ENCODE measurements at regions not wholly inside any gene's neighbourhood (a gene's known extent, or its start where the extent isn't known, plus 50 kb on each side); places are given as distances from the start of the nearest gene placed in this dataset.

GRCh38 chr6:91877994-91878393 is 1291.1 kb upstream of the MAP3K7 start:
- Histone ChIP-seq H4K20me1 (ENCODE audit: control insufficient read depth, insufficient read depth) (no peaks in the 10 kb centered on the region), H3K9ac (ENCODE audit: control insufficient read depth, insufficient read depth, low read length) (no peak overlapping the region), H3K27me3 (replicated peaks in 1 of 2; ENCODE audit: control insufficient read depth in 2 of 2, insufficient read depth in 2 of 2, low read length in 1 of 2) (no peaks in the 10 kb centered on the region), H3K79me2 (ENCODE audit: control insufficient read depth, insufficient read depth, low read length) (no peaks in the 10 kb centered on the region), H3K27ac (ENCODE audit: control insufficient read depth, insufficient read depth) (no peak overlapping the region), H3K4me3 (no peak overlapping the region), H3K4me1 (ENCODE audit: control insufficient read depth, insufficient read depth, low read length) (no peaks in the 10 kb centered on the region), H3K36me3 (ENCODE audit: control insufficient read depth in 2 of 2, insufficient read depth in 2 of 2, low read length in 1 of 2) (no peaks in the 10 kb centered on the region), H3K9me3 (replicated peaks; ENCODE audit: control insufficient read depth, insufficient read depth, low read length) (no peaks in the 10 kb centered on the region), H3K4me2 (ENCODE audit: control insufficient read depth, insufficient read depth) (no peak overlapping the region), H2AFZ (ENCODE audit: control insufficient read depth, low read depth, low read length) (no peak overlapping the region)
- ChIA-PET RAD21 (ENCODE audit: unreplicated experiment) (no interaction called here), CTCF (no interaction called here), SMC1A (ENCODE audit: uncharacterized antibody, unreplicated experiment) (no interaction called here), POLR2A (no interaction called here)
- no TSS peak for BruUV-seq (replicated peaks)
- no peak for FAIRE-seq
- in situ Hi-C loops (cut with MboI), result no loop called here
- intact Hi-C loops (cut with micrococcal nuclease; ENCODE audit: unreplicated experiment), result no loop called here
- no peak for DNase-seq (ENCODE audit: low read depth, low spot score)
- no peak for ATAC-seq
- no peak for TF ChIP-seq FOXM1 (IDR thresholded peaks at IDR 0.05; ENCODE audit: low read depth, low read length)
- no peak for TF ChIP-seq MAX (IDR thresholded peaks at IDR 0.05; ENCODE audit: low read depth, low read length)
- 0% methylated on average over 1 of the region's 1 CpG for WGBS (ENCODE audit: insufficient coverage, insufficient replicate concordance, low lambda C conversion rate, missing lambda C conversion rate)

GRCh38 chr6:91874971-91875370 is 1288.1 kb upstream of the MAP3K7 start:
- Histone ChIP-seq H3K27ac (ENCODE audit: control insufficient read depth, insufficient read depth) (no peak overlapping the region), H2AFZ (ENCODE audit: control insufficient read depth, low read depth, low read length) (no peak overlapping the region), H3K4me2 (ENCODE audit: control insufficient read depth, insufficient read depth) (no peak overlapping the region), H3K27me3 (replicated peaks in 1 of 2; ENCODE audit: control insufficient read depth in 2 of 2, insufficient read depth in 2 of 2, low read length in 1 of 2) (no peaks in the 10 kb centered on the region), H3K4me3 (no peak overlapping the region), H3K9me3 (replicated peaks; ENCODE audit: control insufficient read depth, insufficient read depth, low read length) (no peaks in the 10 kb centered on the region), H3K36me3 (ENCODE audit: control insufficient read depth in 2 of 2, insufficient read depth in 2 of 2, low read length in 1 of 2) (no peaks in the 10 kb centered on the region), H4K20me1 (ENCODE audit: control insufficient read depth, insufficient read depth) (no peaks in the 10 kb centered on the region), H3K4me1 (ENCODE audit: control insufficient read depth, insufficient read depth, low read length) (no peaks in the 10 kb centered on the region), H3K9ac (ENCODE audit: control insufficient read depth, insufficient read depth, low read length) (no peak overlapping the region), H3K79me2 (ENCODE audit: control insufficient read depth, insufficient read depth, low read length) (no peaks in the 10 kb centered on the region)
- FAIRE-seq (no peak), ATAC-seq (no peak), DNase-seq (ENCODE audit: low read depth, low spot score) (no peak)
- BruUV-seq (replicated peaks), result no TSS peak
- intact Hi-C loops (cut with micrococcal nuclease; ENCODE audit: unreplicated experiment) (no loop called here), in situ Hi-C loops (cut with MboI) (no loop called here)
- ChIA-PET SMC1A (ENCODE audit: uncharacterized antibody, unreplicated experiment) (interaction anchor here (0.9 to 2.4 kb wide), 3 partner anchors 9 to 249 kb away, joined by 3 to 12 read pairs (median 3); no protein-coding TSS in a partner anchor), RAD21 (ENCODE audit: unreplicated experiment) (no interaction called here), CTCF (no interaction called here), POLR2A (no interaction called here)
- WGBS (ENCODE audit: insufficient coverage, insufficient replicate concordance, low lambda C conversion rate, missing lambda C conversion rate), result 9% methylated on average over 3 of the region's 3 CpGs
- TF ChIP-seq BCL11A (IDR thresholded peaks at IDR 0.05; ENCODE audit: low read depth, low read length), result no peak

Data from GM12878 (cell line).